DMS 273 (cell line): ENCODE measurements at regions not wholly inside any gene's neighbourhood (a gene's known extent, or its start where the extent isn't known, plus 50 kb on each side); places are given as distances from the start of the nearest gene placed in this dataset.
"Not testable (repeated sequence)": the region's sequence is repeated elsewhere in the genome, so short reads cannot be mapped to it uniquely, and the experiment has no call there.

Experiments used
- DNase-seq: peaks from one replicate; lab custom pipeline; 2025; ENCODE audit not compliant: unreplicated experiment; lab: John Stamatoyannopoulos, UW

GRCh38 chr18:43936176-43936575 lies 658.9 kb upstream of the SYT4 start:
- no peak for DNase-seq

- DNase-seq = no peak
Observed at GRCh38 chr18:43949291-43949690, 672.0 kb upstream of the SYT4 start.

- no peak for DNase-seq
Observed at GRCh38 chr18:43950062-43950461, 672.8 kb upstream of the SYT4 start.

- DNase-seq = no peak
Observed at GRCh38 chr18:43952398-43952797, 675.1 kb upstream of the SYT4 start.

- no peak for DNase-seq
Observed at GRCh38 chr18:43961722-43962121, 684.4 kb upstream of the SYT4 start.

GRCh38 chr18:43964666-43965065 lies 687.4 kb upstream of the SYT4 start:
- no peak for DNase-seq

GRCh38 chr18:43965691-43966090 lies 688.4 kb upstream of the SYT4 start:
- no peak for DNase-seq

GRCh38 chr18:43970656-43971055 lies 693.4 kb upstream of the SYT4 start:
- DNase-seq = no peak

GRCh38 chr18:43978174-43978573 lies 700.9 kb upstream of the SYT4 start:
- no peak for DNase-seq

- no peak for DNase-seq
Observed at GRCh38 chr18:43982582-43982981, 698.1 kb upstream of the SETBP1 start.

- DNase-seq = not testable (repeated sequence)
Observed at GRCh38 chr18:43987061-43987460, 693.6 kb upstream of the SETBP1 start.

- no peak for DNase-seq
Observed at GRCh38 chr18:43992741-43993140, 687.9 kb upstream of the SETBP1 start.

GRCh38 chr18:43994381-43994780 lies 686.3 kb upstream of the SETBP1 start:
- DNase-seq = no peak

- DNase-seq = no peak
Observed at GRCh38 chr18:44013871-44014270, 666.8 kb upstream of the SETBP1 start.

- DNase-seq = no peak
Observed at GRCh38 chr18:44025421-44025820, 655.3 kb upstream of the SETBP1 start.

GRCh38 chr18:44028109-44028508 lies 652.6 kb upstream of the SETBP1 start:
- DNase-seq = no peak

- no peak for DNase-seq
Observed at GRCh38 chr18:44031063-44031462, 649.6 kb upstream of the SETBP1 start.

- no peak for DNase-seq
Observed at GRCh38 chr18:44033144-44033701, 647.5 kb upstream of the SETBP1 start.

GRCh38 chr18:44035554-44035953 lies 645.1 kb upstream of the SETBP1 start:
- no peak for DNase-seq

- peak; percentile 2 for DNase-seq
Observed at GRCh38 chr18:44036501-44036900, 644.2 kb upstream of the SETBP1 start.

GRCh38 chr18:44039216-44039615 lies 641.5 kb upstream of the SETBP1 start:
- no peak for DNase-seq

GRCh38 chr18:44039826-44040225 lies 640.9 kb upstream of the SETBP1 start:
- DNase-seq = no peak

- DNase-seq = no peak
Observed at GRCh38 chr18:44041553-44041952, 639.1 kb upstream of the SETBP1 start.

GRCh38 chr18:44041961-44042360 lies 638.7 kb upstream of the SETBP1 start:
- no peak for DNase-seq
